NOMO-1 treated with dmso at 0.1 percent for 144 hours (cell line): ENCODE measurements at regions not wholly inside any gene's neighbourhood (a gene's known extent, or its start where the extent isn't known, plus 50 kb on each side); places are given as distances from the start of the nearest gene placed in this dataset.
"Not testable (repeated sequence)": the region's sequence is repeated elsewhere in the genome, so short reads cannot be mapped to it uniquely, and the experiment has no call there.

Source experiments
- DNase-seq: peaks from one replicate; lab custom pipeline; 2025; ENCODE audit not compliant: unreplicated experiment; lab: John Stamatoyannopoulos, UW

GRCh38 chr12:58412461-58413060, 471.2 kb downstream of the ATP23 start:
- DNase-seq: no peak

GRCh38 chr12:58413794-58414193, 472.4 kb downstream of the ATP23 start:
- DNase-seq: no peak

DNA sequence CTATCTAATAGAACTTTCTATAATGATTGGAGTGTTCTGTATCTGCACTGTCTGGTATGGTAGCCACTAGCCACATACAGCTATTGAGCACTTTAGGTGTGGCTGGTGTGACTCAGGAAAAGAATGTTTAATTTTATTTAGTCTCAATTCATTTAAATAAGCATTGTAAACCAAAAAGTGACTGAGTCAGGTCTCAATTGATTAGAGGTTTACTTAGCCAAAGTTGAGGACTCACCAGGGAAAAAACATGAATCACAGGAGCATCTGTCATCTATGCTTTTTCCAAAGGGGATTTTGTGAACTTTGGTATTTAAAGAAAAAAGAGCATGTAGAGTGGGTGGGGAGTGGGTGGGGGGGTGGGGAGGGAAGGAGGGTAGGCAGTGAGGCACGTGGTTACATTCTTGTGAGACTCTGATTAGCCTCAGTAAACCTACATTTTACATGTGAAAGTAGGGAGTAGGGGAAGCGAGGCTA, 473.1 kb downstream of the ATP23 start:
- no peak for DNase-seq

GRCh38 chr12:58415716-58416115, 474.3 kb downstream of the ATP23 start:
- no peak for DNase-seq

DNA sequence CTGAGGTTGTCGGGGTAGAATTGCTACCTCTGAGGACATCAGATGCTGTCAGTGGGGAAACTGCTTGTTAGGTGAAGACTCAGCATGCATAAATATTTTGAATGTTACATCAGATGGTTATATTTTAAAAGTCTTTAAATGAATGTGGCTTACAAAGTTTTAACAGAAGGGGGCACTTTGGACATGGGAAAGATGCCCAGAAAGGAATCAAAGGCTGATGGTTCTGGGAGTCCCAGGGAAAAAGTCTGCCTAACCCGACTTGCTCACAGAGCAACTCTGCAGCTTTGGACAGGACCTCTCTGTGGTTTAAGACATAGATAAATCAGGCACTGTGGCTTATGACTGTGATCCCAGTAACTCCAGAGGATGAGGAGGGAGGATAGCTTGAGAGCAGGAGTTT, 474.9 kb downstream of the ATP23 start:
- DNase-seq: no peak

GRCh38 chr12:58419196-58419760, 477.9 kb downstream of the ATP23 start:
- DNase-seq: no peak

DNA sequence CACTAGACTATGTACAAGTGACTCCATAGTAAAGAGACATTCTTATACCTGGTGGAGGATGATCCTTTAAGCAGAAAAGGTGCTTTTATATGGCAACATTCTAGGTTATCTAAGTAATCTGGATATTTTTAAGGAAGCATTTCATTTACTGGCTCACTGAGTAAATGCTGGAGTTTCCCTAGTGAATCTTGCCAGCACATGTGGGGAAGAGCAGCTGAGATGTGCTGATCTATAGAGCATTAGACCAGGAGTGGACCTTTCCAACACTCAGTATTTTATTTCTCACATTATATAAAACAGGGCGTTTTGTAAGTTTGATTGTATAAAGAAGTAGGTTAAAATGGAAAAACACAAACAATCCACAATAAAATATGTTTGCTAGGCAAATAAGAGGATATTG, 478.5 kb downstream of the ATP23 start:
- DNase-seq: no peak

DNA sequence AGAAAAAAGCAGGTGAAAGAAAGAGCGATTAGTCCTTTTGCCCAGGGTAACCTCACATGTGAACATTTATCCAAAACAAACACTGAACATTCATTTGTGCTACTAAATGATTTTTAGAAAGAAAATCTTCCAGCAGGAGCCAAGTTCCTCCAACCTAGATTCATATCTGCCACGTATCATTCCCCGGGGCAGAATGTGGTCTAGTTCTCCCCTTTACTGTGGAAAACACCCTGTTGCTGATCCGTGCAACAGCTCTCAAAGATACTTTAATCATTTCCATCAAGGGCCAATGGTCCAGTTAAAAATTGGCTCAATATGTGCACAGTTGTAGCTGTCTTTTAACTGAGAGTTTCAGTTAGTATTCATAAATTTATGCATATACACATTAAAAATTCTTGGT, 479.1 kb downstream of the ATP23 start:
- no peak for DNase-seq

DNA sequence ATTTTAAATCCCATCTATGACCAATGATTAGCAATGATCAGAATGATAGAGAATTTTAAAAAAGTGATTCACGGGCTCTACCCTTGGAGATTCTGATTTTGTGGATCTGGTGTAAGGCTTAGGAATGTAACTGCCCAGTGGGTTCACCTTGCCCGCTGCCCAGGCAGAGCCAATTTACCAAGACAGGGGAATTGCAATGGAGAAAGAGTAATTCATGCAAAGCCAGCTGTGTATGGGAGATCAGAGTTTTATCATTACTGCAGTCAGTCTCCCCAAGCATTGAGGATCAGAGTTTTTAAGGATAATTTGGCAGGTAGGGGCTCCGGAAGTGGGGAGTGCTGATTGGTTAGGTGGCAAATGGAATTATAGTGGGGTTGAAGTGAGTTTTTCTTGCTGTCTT, 480.6 kb downstream of the ATP23 start:
- DNase-seq: no peak

- DNase-seq: no peak
These were observed 483.5 kb downstream of the ATP23 start for GRCh38 chr12:58424735-58425392.

GRCh38 chr12:58425481-58426392, 484.4 kb downstream of the ATP23 start:
- DNase-seq: no peak

- not testable (repeated sequence) for DNase-seq
These were observed 485.1 kb downstream of the ATP23 start for GRCh38 chr12:58426437-58426836.

DNA sequence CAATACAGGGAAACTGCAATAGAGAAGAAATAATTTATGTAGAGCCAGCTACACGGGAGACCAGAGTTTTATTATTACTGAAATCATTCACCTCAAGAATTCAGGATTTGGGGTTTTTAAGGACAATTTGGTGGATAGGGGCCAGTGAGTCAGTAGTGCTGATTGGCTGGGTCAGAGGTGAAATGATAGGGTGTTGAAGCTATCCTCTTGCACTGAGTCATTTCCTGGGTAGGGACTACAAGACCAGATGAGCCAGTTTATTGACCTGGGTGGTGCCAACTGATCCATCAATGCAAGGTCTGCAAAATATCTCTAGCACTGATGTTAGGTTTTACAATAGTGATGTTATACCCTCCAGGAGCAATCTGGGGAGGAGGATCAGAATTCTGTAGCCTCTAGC, 486.3 kb downstream of the LRIG3 start:
- DNase-seq: no peak

DNA sequence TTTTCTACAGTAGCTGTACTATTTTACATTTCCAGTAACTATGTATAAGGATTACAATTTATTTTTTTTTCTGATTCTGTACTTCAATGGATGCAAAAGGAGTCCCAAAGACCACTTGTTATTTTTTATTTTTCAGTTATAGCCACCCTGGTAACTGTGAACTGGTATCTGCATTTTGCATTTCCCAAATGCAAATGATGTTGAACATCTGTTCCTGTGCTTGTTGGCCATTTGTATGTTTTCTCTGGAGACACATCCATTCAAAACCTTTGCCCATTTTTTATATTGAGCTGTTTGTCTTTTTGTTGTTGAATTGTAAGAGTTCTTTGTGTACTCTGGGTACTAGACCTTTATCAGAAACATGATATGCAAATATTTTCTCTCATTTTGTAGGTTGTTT, 485.6 kb downstream of the LRIG3 start:
- no peak for DNase-seq

DNA sequence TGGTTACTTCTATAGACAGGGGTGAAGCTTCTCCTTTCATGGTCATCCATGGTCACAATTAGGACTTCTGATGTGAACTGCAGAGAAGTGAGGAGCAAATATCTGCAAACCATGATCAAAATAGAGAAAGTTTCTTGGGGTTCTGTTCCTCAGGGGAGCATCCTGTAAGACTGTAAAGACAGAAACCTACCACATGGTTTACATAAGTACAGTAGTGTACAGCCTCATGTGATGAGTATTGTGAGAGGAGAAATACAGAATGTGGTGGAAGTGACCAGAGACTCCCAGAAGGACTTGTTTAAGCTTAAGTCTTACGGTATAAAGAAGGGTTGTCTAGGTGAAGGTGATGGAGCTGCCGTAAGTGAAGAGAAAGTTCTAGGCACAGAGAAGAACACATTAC, 484.7 kb downstream of the LRIG3 start:
- no peak for DNase-seq

GRCh38 chr12:58441483-58441882, 478.8 kb downstream of the LRIG3 start:
- no peak for DNase-seq

DNA sequence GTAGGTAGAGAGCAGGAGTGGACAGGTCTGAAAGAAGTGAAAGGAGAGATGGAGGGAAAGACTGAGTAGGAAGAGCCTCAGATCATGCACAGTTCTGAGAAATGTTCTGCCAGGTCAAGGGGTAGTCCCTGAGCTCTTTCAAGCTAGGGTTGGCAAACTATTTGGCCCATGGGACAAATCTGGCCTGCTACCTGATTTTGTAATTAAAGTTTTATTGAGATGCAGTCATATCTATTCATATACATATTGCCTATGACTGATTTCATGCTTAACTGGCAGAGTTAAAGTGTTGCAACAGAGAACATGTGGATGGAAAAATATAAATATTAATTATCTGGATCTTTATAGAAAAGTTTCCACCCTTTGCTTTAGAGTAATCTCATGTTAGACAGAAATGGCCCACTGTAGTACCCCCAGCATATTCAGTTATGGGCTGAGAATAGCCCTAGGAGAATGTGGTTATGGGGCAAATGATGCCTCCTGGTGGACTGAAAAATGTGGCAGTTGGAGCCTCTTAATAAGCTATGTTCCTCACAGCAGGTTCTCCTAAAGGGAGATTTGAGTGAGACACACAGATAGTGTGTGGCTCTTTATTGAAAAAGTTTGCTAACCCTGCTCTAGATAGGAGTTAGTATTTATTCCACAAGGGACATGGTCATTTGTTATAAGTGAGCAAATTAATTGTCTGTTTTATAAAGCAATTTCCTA, 476.9 kb downstream of the LRIG3 start:
- no peak for DNase-seq

DNA sequence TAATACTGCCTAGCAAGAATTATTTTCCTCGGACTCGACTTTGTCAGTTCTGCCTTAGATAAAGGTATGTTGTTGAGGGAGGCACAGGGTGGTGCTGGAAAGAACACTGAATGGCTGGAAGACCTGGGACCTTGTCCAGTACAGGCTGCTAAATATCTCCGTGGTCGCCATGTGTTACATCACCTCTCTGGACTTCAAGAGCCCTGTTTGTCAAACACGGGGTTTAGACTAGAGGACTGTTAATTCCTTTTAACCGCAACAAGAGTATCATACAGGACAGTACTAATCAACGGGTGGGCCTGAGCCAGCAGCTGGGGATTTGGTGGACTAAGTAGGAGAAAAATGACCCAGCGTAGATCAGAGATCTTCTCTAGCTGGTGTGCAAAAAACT, 476.3 kb downstream of the LRIG3 start:
- no peak for DNase-seq

GRCh38 chr12:58450868-58451482, 469.3 kb downstream of the LRIG3 start:
- DNase-seq: no peak

GRCh38 chr12:58452546-58452945, 467.8 kb downstream of the LRIG3 start:
- no peak for DNase-seq

GRCh38 chr12:58453306-58453705, 467.0 kb downstream of the LRIG3 start:
- no peak for DNase-seq
